DOHH2 (cell line): ENCODE measurements at regions not wholly inside any gene's neighbourhood (a gene's known extent, or its start where the extent isn't known, plus 50 kb on each side); places are given as distances from the start of the nearest gene placed in this dataset.

Experiments
- H3F3A ChIP-seq: fragments of 200-600 bp; sonication (generic), shearing (Covaris generic); 2 replicates; pipeline ENCODE4 v1.6.0; 2016; ENCODE audit warnings: antibody characterized with exemption, mild to moderate bottlenecking; ENCODE audit not compliant: control insufficient read depth, insufficient read depth
- H3K27ac ChIP-seq: fragments of 200-600 bp; sonication (generic); 2 replicates; pipeline ENCODE4 v1.5.1; 2014; ENCODE audit warnings: low read depth, mild to moderate bottlenecking, low read length, moderate library complexity
- H3K27me3 ChIP-seq: fragments of 200-600 bp; sonication (generic); 2 replicates; pipeline ENCODE4 v1.6.1; 2014; ENCODE audit warnings: mild to moderate bottlenecking, low read length, mixed read lengths; ENCODE audit not compliant: control insufficient read depth
- H3K36me3 ChIP-seq: fragments of 200-600 bp; sonication (generic); 2 replicates; pipeline ENCODE4 v1.6.1; 2014; ENCODE audit warnings: mild to moderate bottlenecking, low read length, moderate library complexity, mixed read lengths; ENCODE audit not compliant: control insufficient read depth
- H3K4me1 ChIP-seq: fragments of 200-600 bp; sonication (generic); 2 replicates; pipeline ENCODE4 v1.6.1; 2014; ENCODE audit warnings: mild to moderate bottlenecking, low read length, mixed read lengths; ENCODE audit not compliant: control insufficient read depth
- H3K4me2 ChIP-seq: fragments of 200-600 bp; sonication (generic); 2 replicates; pipeline ENCODE4 v1.6.0; 2014; ENCODE audit warnings: mild to moderate bottlenecking, low read length, moderate library complexity
- H3K4me3 ChIP-seq: fragments of 200-600 bp; sonication (generic); 2 replicates; pipeline ENCODE4 v1.5.1; 2014; ENCODE audit warnings: mild to moderate bottlenecking, low read length, mixed read lengths
- H3K79me2 ChIP-seq: fragments of 200-600 bp; sonication (generic); 2 replicates; pipeline ENCODE4 v1.6.1; 2014; ENCODE audit warnings: mild to moderate bottlenecking, low read length, mixed read lengths; ENCODE audit not compliant: control insufficient read depth
- H3K9me2 ChIP-seq: fragments of 200-600 bp; sonication (generic); replicated peaks from 2 replicates; pipeline ENCODE4 v1.6.1; 2014; ENCODE audit warnings: mild to moderate bottlenecking, low read length, mixed read lengths; ENCODE audit not compliant: control insufficient read depth
- H3K9me3 ChIP-seq: fragments of 200-600 bp; sonication (generic); 2 replicates; pipeline ENCODE4 v1.6.1; 2014; ENCODE audit warnings: antibody characterized with exemption, low read length, mixed read lengths; ENCODE audit not compliant: control insufficient read depth, insufficient read depth
- H4K20me1 ChIP-seq: fragments of 200-600 bp; sonication (generic); 2 replicates; pipeline ENCODE4 v1.6.0; 2014; ENCODE audit warnings: low read depth, mild to moderate bottlenecking, antibody characterized with exemption, low read length, moderate library complexity; ENCODE audit not compliant: control insufficient read depth, insufficient read depth
- CTCF ChIP-seq: fragments of 200-600 bp; sonication (generic); IDR thresholded peaks from one replicate; pipeline ENCODE4 v1.5.1; 2014; ENCODE audit warnings: antibody characterized with exemption, mild to moderate bottlenecking, low read depth, low read length; ENCODE audit not compliant: poor library complexity, severe bottlenecking
- EZH2phosphoT487 ChIP-seq: fragments of 200-600 bp; sonication (generic); IDR thresholded peaks from 2 replicates; pipeline ENCODE4 v1.6.1; 2017; ENCODE audit warnings: borderline replicate concordance, mild to moderate bottlenecking, antibody characterized with exemption, low read length, moderate library complexity, mixed read lengths

GRCh38 chr5:42321785-42322184 is 101.5 kb upstream of the GHR start:
- no peaks in the 10 kb centered on the region for H3K4me1 ChIP-seq
- no peaks in the 10 kb centered on the region for H3K9me2 ChIP-seq
- no peak overlapping the region for H3K4me2 ChIP-seq
- no peaks in the 10 kb centered on the region for H3K9me3 ChIP-seq
- H3K27ac ChIP-seq = no peak overlapping the region
- no peaks in the 10 kb centered on the region for H3K36me3 ChIP-seq
- H3F3A ChIP-seq = no peaks in the 10 kb centered on the region
- H3K4me3 ChIP-seq = no peak overlapping the region
- H3K79me2 ChIP-seq = no peaks in the 10 kb centered on the region
- no peaks in the 10 kb centered on the region for H3K27me3 ChIP-seq
- no peaks in the 10 kb centered on the region for H4K20me1 ChIP-seq
- TF ChIP-seq EZH2phosphoT487 (no peak), CTCF (no peak)

- Histone ChIP-seq H3K27me3 (no peaks in the 10 kb centered on the region), H3K27ac (no peak overlapping the region), H4K20me1 (no peaks in the 10 kb centered on the region), H3F3A (no peaks in the 10 kb centered on the region), H3K79me2 (no peaks in the 10 kb centered on the region), H3K4me3 (no peak overlapping the region), H3K4me1 (no peaks in the 10 kb centered on the region), H3K36me3 (no peaks in the 10 kb centered on the region), H3K9me2 (no peaks in the 10 kb centered on the region), H3K9me3 (no peaks in the 10 kb centered on the region), H3K4me2 (no peak overlapping the region)
- TF ChIP-seq EZH2phosphoT487 (no peak), CTCF (no peak)
Observed at GRCh38 chr5:42337143-42337542, 86.1 kb upstream of the GHR start.

- Histone ChIP-seq H3K27ac (no peak overlapping the region), H3K4me2 (no peak overlapping the region), H3K9me3 (no peaks in the 10 kb centered on the region), H3K36me3 (no peaks in the 10 kb centered on the region), H3F3A (no peaks in the 10 kb centered on the region), H3K79me2 (no peaks in the 10 kb centered on the region), H3K9me2 (no peaks in the 10 kb centered on the region), H4K20me1 (no peaks in the 10 kb centered on the region), H3K4me3 (no peak overlapping the region), H3K4me1 (no peaks in the 10 kb centered on the region), H3K27me3 (no peaks in the 10 kb centered on the region)
- TF ChIP-seq CTCF (no peak), EZH2phosphoT487 (no peak)
Observed at GRCh38 chr5:42337607-42338006, 85.6 kb upstream of the GHR start.

- Histone ChIP-seq H3K4me2 (no peak overlapping the region), H4K20me1 (no peaks in the 10 kb centered on the region), H3K4me3 (no peak overlapping the region), H3K27ac (no peak overlapping the region), H3K36me3 (no peaks in the 10 kb centered on the region), H3K9me2 (no peaks in the 10 kb centered on the region), H3K4me1 (no peaks in the 10 kb centered on the region), H3K9me3 (no peaks in the 10 kb centered on the region), H3K27me3 (no peaks in the 10 kb centered on the region), H3F3A (no peaks in the 10 kb centered on the region), H3K79me2 (no peaks in the 10 kb centered on the region)
- no peak for TF ChIP-seq CTCF
- TF ChIP-seq EZH2phosphoT487 = no peak
Observed at GRCh38 chr5:42338136-42338535, 85.1 kb upstream of the GHR start.
